Liver (tissue), 3 donors: ENCODE measurements at regions not wholly inside any gene's neighbourhood (a gene's known extent, or its start where the extent isn't known, plus 50 kb on each side); places are given as distances from the start of the nearest gene placed in this dataset.

ENCODE experiments used
- CTCF ChIP-seq: fragments of 150-350 bp; IDR thresholded peaks from 2 replicates; pipeline ENCODE4 v1.5.1; 2017; ENCODE audit warnings: improper control_type of control experiment, low read depth, low read length; ENCODE audit not compliant: missing input control
- GABPA ChIP-seq, 2 donors: IDR thresholded peaks in 1 of 2; conservative IDR thresholded peaks in 1 of 2; 2 replicates each; pipeline ENCODE4 v1.6.1; 2016; ENCODE audit warnings: antibody characterized with exemption in 2 of 2, mild to moderate bottlenecking in 1 of 2, moderate library complexity in 1 of 2
- JUND ChIP-seq, 2 donors: IDR thresholded peaks; 2 replicates each; pipeline ENCODE4 v1.6.1; 2016; ENCODE audit warnings: antibody characterized with exemption in 2 of 2
- MAX ChIP-seq: IDR thresholded peaks from 2 replicates; pipeline ENCODE4 v1.6.1; 2016; ENCODE audit warnings: antibody characterized with exemption
- RAD21 ChIP-seq, 2 donors: IDR thresholded peaks; 2 replicates each; pipeline ENCODE4 v1.6.1; 2016; ENCODE audit warnings: antibody characterized with exemption in 2 of 2, mild to moderate bottlenecking in 2 of 2
- REST ChIP-seq: IDR thresholded peaks from 2 replicates; pipeline ENCODE4 v1.6.1; 2016; ENCODE audit warnings: antibody characterized with exemption, mild to moderate bottlenecking
- SP1 ChIP-seq: IDR thresholded peaks from 2 replicates; pipeline ENCODE4 v1.6.1; 2018; ENCODE audit warnings: antibody characterized with exemption, mild to moderate bottlenecking
- TAF1 ChIP-seq: conservative IDR thresholded peaks from 2 replicates; pipeline ENCODE4 v1.6.1; 2016; ENCODE audit warnings: antibody characterized with exemption, mild to moderate bottlenecking
- YY1 ChIP-seq: IDR thresholded peaks from 2 replicates; pipeline ENCODE4 v1.6.1; 2016; ENCODE audit warnings: antibody characterized with exemption, mild to moderate bottlenecking
- donor health status: healthy.
- donor health status: healthy.

GRCh38 chr2:220127876-220128275 lies 500.4 kb downstream of the SLC4A3 start:
- no peak for TF ChIP-seq CTCF
- TF ChIP-seq YY1, result no peak
- no peak for TF ChIP-seq MAX
- TF ChIP-seq RAD21 (IDR thresholded peaks at IDR 0.05), result no peak
- no peak for TF ChIP-seq TAF1
- TF ChIP-seq JUND (IDR thresholded peaks at IDR 0.05), result no peak
- no peak for TF ChIP-seq GABPA (IDR thresholded peaks at IDR 0.05 in 1 of 2, conservative IDR thresholded peaks at IDR 0.05 in 1 of 2)
- no peak for TF ChIP-seq SP1
- no peak for TF ChIP-seq REST
